ENCODE measurements at regions not wholly inside any gene's neighbourhood (a gene's known extent, or its start where the extent isn't known, plus 50 kb on each side); places are given as distances from the start of the nearest gene placed in this dataset.

DNA sequence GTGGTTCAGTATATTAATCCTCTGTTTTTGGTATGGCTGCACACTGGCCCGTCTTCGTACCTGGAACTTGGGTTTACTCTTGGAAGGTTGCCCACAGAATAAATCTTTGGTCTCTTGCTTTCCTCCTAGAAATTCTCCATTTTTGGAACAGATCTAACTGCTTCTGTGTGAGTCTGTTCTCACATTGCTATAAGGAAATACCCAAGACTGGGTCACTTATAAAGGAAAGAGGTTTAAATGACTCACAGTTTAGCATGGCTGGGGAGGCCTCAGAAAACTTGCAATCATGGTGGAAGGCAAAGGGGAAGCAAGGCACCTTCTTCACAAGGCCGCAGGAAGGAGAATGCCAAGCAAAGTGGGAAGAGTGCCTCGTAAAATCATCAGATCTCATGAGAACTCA is 407.8 kb upstream of the PDE3A start:
- no peak for DNase-seq
- H3K27me3 ChIP-seq: no peaks in the 10 kb centered on the region
- no peak overlapping the region for H3K4me3 ChIP-seq
- intact Hi-C loops (cut with DNase I): no loop called here
- TF ChIP-seq POLR2A (IDR thresholded peaks at IDR 0.05) (no peak), EP300 (IDR thresholded peaks at IDR 0.05) (no peak), CTCF (IDR thresholded peaks at IDR 0.05) (no peak), POLR2AphosphoS5 (IDR thresholded peaks at IDR 0.05) (no peak)
- H3K9me3 ChIP-seq: no peaks in the 10 kb centered on the region
- no peak overlapping the region for H3K27ac ChIP-seq
- WGBS, 2 donors: 94 to 97% methylated on average over 4 of the region's 4 CpGs
- peaks cover 0 to 37% (median 12%) of the 10 kb centered on the region in 4 donors for H3K4me1 ChIP-seq
- no peaks in the 10 kb centered on the region for H3K36me3 ChIP-seq

DNA sequence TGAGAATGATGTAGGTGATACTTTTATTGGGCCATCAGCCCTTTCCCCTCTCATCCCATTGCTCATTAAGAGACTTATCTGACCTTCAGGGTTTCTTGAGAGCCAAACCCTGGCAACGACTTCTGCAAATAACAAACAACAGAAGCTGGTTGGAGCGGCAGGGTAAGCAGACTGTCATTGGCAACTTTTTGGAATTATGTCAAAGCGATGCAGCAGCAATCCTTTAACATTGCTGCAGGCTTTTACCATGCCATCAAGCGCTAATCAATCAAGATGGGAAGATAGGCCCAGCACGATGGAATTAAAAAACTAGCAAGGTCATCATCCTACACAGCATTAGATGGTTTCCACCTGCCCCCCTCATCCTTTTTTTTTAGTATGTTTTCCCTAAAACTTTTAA is 406.1 kb upstream of the PDE3A start:
- intact Hi-C loops (cut with DNase I): no loop called here
- Histone ChIP-seq H3K27ac (peak overlapping the region in 2 of 4 donors; percentile 16 to 43), H3K27me3 (no peaks in the 10 kb centered on the region), H3K4me3 (no peak overlapping the region), H3K4me1 (peaks cover 0 to 42% (median 16%) of the 10 kb centered on the region in 4 donors), H3K9me3 (no peaks in the 10 kb centered on the region), H3K36me3 (no peaks in the 10 kb centered on the region)
- TF ChIP-seq EP300 (IDR thresholded peaks at IDR 0.05): no peak
- TF ChIP-seq POLR2A (IDR thresholded peaks at IDR 0.05): no peak
- no peak for TF ChIP-seq CTCF (IDR thresholded peaks at IDR 0.05)
- TF ChIP-seq POLR2AphosphoS5 (IDR thresholded peaks at IDR 0.05): no peak
- DNase-seq: no peak
- WGBS, 2 donors: 74 to 76% methylated on average over 5 of the region's 5 CpGs

DNA sequence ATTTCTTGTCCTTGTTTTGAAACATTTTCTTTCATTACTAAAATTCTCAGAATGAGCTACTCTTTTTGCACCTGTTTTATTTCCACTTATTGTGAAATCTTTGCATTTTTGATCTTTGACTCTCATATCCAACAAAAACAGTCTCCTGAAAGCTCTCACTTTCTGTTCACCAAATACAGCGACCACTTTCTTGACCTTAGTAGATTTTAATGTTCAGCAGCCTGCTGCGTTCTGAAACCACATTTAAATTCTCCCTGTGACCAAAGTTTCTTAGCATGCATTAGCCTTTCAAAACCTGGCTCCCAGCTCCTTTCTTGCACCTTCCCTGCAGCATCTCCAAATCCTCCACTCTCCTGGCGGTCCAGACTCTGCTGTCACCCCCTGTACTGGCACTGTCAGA is 404.4 kb upstream of the PDE3A start:
- DNase-seq: no peak
- H3K27ac ChIP-seq: no peak overlapping the region
- intact Hi-C loops (cut with DNase I): no loop called here
- H3K9me3 ChIP-seq: no peaks in the 10 kb centered on the region
- H3K27me3 ChIP-seq: no peaks in the 10 kb centered on the region
- no peaks in the 10 kb centered on the region for H3K36me3 ChIP-seq
- peaks cover 0 to 41% (median 21%) of the 10 kb centered on the region in 4 donors for H3K4me1 ChIP-seq
- TF ChIP-seq CTCF (IDR thresholded peaks at IDR 0.05) (no peak), POLR2AphosphoS5 (IDR thresholded peaks at IDR 0.05) (no peak), POLR2A (IDR thresholded peaks at IDR 0.05) (no peak), EP300 (IDR thresholded peaks at IDR 0.05) (no peak)
- whole genome bisulfite sequencing, 2 donors: 73 to 85% methylated on average over 3 of the region's 3 CpGs
- no peak overlapping the region for H3K4me3 ChIP-seq

GRCh38 chr12:19964549-19964948 is 403.8 kb upstream of the PDE3A start:
- no peaks in the 10 kb centered on the region for H3K27me3 ChIP-seq
- DNase-seq: no peak
- WGBS, 2 donors: 89 to 90% methylated on average over 3 of the region's 3 CpGs
- peak overlapping the region in 2 of 4 donors; percentile 1 to 42 for H3K27ac ChIP-seq
- H3K9me3 ChIP-seq: no peaks in the 10 kb centered on the region
- H3K36me3 ChIP-seq: no peaks in the 10 kb centered on the region
- intact Hi-C loops (cut with DNase I): no loop called here
- H3K4me3 ChIP-seq: no peak overlapping the region
- peaks cover 0 to 41% (median 24%) of the 10 kb centered on the region in 4 donors for H3K4me1 ChIP-seq
- TF ChIP-seq EP300 (IDR thresholded peaks at IDR 0.05): no peak
- TF ChIP-seq POLR2AphosphoS5 (IDR thresholded peaks at IDR 0.05): no peak
- TF ChIP-seq CTCF (IDR thresholded peaks at IDR 0.05): no peak
- TF ChIP-seq POLR2A (IDR thresholded peaks at IDR 0.05): no peak

Measured in sigmoid colon (tissue), 6 donors.